Prostate gland (tissue), 2 donors: ENCODE measurements at regions not wholly inside any gene's neighbourhood (a gene's known extent, or its start where the extent isn't known, plus 50 kb on each side); places are given as distances from the start of the nearest gene placed in this dataset.

Experiments used
- DNase-seq: peaks from one replicate; pipeline ENCODE4 v3.0.0-alpha.2; 2019; ENCODE audit warnings: low spot score
- H3K27ac ChIP-seq, 2 donors: fragments of 200-600 bp; sonication (generic); 2 replicates each; pipeline ENCODE4 v1.5.1; 2017 to 2019
- H3K27me3 ChIP-seq: fragments of 200-600 bp; sonication (generic); replicated peaks from 2 replicates; pipeline ENCODE4 v1.5.1; 2019; ENCODE audit not compliant: insufficient read depth
- H3K36me3 ChIP-seq, 2 donors: fragments of 200-600 bp; sonication (generic); 1 replicate in 1 of 2; 2 replicates in 1 of 2; pipeline versions ENCODE4 v1.5.1 to v1.8.1; 2017 to 2019
- H3K4me1 ChIP-seq: fragments of 200-600 bp; sonication (generic); replicated peaks from 2 replicates; pipeline ENCODE4 v1.5.1; 2019
- H3K4me3 ChIP-seq, 2 donors: fragments of 200-600 bp; sonication (generic); 2 replicates each; pipeline ENCODE4 v1.5.1; 2017 to 2019
- H3K9me3 ChIP-seq: fragments of 200-600 bp; sonication (generic); 2 replicates; pipeline ENCODE4 v1.5.1; 2017
- POLR2A ChIP-seq: fragments of 450-650 bp; IDR thresholded peaks from one replicate; pipeline ENCODE4 v1.6.1; 2016; ENCODE audit warnings: antibody characterized with exemption, mild to moderate bottlenecking
- POLR2AphosphoS5 ChIP-seq: sonication (generic); formaldehyde crosslinking; IDR thresholded peaks from one replicate; pipeline ENCODE4 v1.6.1; 2017; ENCODE audit warnings: antibody characterized with exemption
- WGBS: methylation state at CpG from one replicate; pipeline ENCODE4 v1.1.5; 2018; 5-methylcytosine and 5-hydroxymethylcytosine counted together
- intact Hi-C: fragments of 100-400 bp; cut with DNase I; formaldehyde crosslinking; loops from one replicate; pipeline ENCODE4 v1.14.2; 2022
- TF ChIP-seq, protein P1 (sequence below), 4 experiments: fragments of 200-600 bp in 2 of 4; fragments of 450-650 bp in 2 of 4; sonication (generic) in 2 of 4; IDR thresholded peaks; 1 replicate in 3 of 4; 2 replicates in 1 of 4; pipeline ENCODE4 v1.5.1; 2016 to 2019; ENCODE audit warnings: antibody characterized with exemption in 4 of 4, mild to moderate bottlenecking in 2 of 4, moderate library complexity in 2 of 4

DNA sequence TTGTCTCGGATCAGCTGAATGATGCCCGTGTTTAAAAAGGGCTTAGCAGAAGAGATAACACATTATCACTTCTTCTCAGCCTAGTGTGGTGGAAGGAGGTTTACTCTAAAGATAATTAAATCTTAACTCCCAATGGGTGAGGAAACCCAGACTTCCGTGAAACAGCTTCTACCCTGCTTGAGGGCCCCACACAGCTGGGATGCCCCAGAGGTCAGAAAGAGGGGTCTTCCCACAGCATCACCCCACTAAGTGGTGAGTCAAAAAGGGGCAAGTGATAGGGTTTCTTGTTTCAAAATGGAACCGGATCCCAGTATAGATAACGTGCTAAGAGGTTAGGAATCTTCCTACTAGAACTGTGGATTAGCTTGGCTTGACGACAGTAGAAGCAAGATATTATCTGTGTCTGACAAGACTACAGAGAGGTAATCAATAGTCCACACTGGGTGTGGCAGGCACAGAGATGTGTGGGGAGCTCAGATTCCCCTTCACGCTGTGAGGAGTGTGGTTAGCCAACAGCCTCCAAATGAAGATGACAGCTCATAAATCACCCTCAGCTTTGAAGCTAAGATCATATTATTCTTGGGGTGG, 129.6 kb upstream of the COPS8 start:
- Histone ChIP-seq H3K4me1 (no peaks in the 10 kb centered on the region), H3K27me3 (no peaks in the 10 kb centered on the region), H3K36me3 (no peaks in the 10 kb centered on the region), H3K9me3 (no peaks in the 10 kb centered on the region), H3K27ac (no peak overlapping the region), H3K4me3 (no peak overlapping the region)
- intact Hi-C loops, result no loop called here
- TF ChIP-seq POLR2A (no peak), POLR2AphosphoS5 (no peak)
- TF ChIP-seq, protein P1, sequence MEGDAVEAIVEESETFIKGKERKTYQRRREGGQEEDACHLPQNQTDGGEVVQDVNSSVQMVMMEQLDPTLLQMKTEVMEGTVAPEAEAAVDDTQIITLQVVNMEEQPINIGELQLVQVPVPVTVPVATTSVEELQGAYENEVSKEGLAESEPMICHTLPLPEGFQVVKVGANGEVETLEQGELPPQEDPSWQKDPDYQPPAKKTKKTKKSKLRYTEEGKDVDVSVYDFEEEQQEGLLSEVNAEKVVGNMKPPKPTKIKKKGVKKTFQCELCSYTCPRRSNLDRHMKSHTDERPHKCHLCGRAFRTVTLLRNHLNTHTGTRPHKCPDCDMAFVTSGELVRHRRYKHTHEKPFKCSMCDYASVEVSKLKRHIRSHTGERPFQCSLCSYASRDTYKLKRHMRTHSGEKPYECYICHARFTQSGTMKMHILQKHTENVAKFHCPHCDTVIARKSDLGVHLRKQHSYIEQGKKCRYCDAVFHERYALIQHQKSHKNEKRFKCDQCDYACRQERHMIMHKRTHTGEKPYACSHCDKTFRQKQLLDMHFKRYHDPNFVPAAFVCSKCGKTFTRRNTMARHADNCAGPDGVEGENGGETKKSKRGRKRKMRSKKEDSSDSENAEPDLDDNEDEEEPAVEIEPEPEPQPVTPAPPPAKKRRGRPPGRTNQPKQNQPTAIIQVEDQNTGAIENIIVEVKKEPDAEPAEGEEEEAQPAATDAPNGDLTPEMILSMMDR (IDR thresholded peaks at IDR 0.05), result no peak
- 61% methylated on average over 7 of the region's 7 CpGs for WGBS
- no peak for DNase-seq

DNA sequence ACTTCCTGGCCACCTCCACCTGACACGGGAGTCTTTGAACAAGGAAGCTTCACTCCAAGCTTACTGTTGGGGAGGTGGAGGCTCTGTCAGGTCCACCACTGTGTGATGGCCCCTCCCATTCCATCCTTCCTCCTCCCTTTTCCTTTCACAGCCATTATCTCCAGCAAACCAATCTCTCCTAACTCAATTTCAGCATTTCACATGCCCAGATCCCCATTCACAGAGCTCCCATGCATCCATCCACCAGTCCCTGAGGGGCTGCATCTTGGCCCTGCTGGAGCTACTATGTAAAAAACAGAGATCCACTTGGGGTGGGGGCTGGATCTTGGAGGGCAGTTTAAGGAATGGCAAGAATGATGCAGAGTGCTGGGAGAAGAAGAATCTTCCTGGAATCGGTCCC, 129.0 kb upstream of the COPS8 start:
- 69% methylated on average over 2 of the region's 2 CpGs for WGBS
- Histone ChIP-seq H3K27ac (no peak overlapping the region), H3K36me3 (no peaks in the 10 kb centered on the region), H3K27me3 (no peaks in the 10 kb centered on the region), H3K9me3 (no peaks in the 10 kb centered on the region), H3K4me1 (no peaks in the 10 kb centered on the region), H3K4me3 (no peak overlapping the region)
- TF ChIP-seq POLR2AphosphoS5 (no peak), POLR2A (no peak)
- TF ChIP-seq, protein P1 (IDR thresholded peaks at IDR 0.05), result no peak
- DNase-seq, result no peak
- intact Hi-C loops, result no loop called here

- H3K27me3 ChIP-seq, result no peaks in the 10 kb centered on the region
- intact Hi-C loops, result no loop called here
- H3K36me3 ChIP-seq, result no peaks in the 10 kb centered on the region
- no peaks in the 10 kb centered on the region for H3K9me3 ChIP-seq
- H3K4me3 ChIP-seq, result no peak overlapping the region
- DNase-seq, result no peak
- WGBS, result 97% methylated on average over 5 of the region's 5 CpGs
- no peaks in the 10 kb centered on the region for H3K4me1 ChIP-seq
- TF ChIP-seq POLR2AphosphoS5 (no peak), POLR2A (no peak)
- TF ChIP-seq, protein P1 (IDR thresholded peaks at IDR 0.05), result no peak
- H3K27ac ChIP-seq, result no peak overlapping the region
Measured at GRCh38 chr2:236959036-236959435, 126.7 kb upstream of the COPS8 start.

- no peak for DNase-seq
- Histone ChIP-seq H3K27ac (no peak overlapping the region), H3K4me1 (no peaks in the 10 kb centered on the region), H3K27me3 (no peaks in the 10 kb centered on the region), H3K4me3 (no peak overlapping the region), H3K9me3 (no peaks in the 10 kb centered on the region), H3K36me3 (no peaks in the 10 kb centered on the region)
- TF ChIP-seq POLR2AphosphoS5 (no peak), POLR2A (no peak)
- TF ChIP-seq, protein P1 (IDR thresholded peaks at IDR 0.05), result no peak
- 93% methylated on average over 9 of the region's 9 CpGs for WGBS
- intact Hi-C loops, result no loop called here
Measured at GRCh38 chr2:236959876-236960275, 125.8 kb upstream of the COPS8 start.

DNA sequence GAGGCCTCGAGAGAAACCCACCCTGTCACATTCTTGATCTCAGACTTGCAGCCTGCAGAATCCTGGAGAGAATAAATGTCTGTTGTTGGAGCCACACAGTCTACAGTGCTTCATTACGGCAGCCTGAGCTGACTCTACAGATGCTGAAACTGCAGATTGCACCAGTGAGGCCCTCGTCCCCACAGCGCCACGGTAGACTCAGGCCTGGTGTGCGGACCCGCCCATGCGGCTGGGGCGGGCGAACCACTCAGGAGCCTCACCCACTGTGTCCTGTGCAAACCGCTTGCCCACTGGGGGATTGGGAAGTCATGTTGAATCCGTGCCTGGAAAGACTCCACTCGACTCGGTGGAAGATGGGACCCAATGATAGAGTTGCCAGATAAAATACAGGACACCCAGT, 125.2 kb upstream of the COPS8 start:
- no peaks in the 10 kb centered on the region for H3K9me3 ChIP-seq
- H3K4me3 ChIP-seq, result no peak overlapping the region
- no peaks in the 10 kb centered on the region for H3K4me1 ChIP-seq
- DNase-seq, result no peak
- WGBS, result 96% methylated on average over 14 of the region's 14 CpGs
- TF ChIP-seq POLR2A, result no peak
- TF ChIP-seq POLR2AphosphoS5, result no peak
- TF ChIP-seq, protein P1 (IDR thresholded peaks at IDR 0.05), result no peak
- intact Hi-C loops, result no loop called here
- no peaks in the 10 kb centered on the region for H3K27me3 ChIP-seq
- no peak overlapping the region for H3K27ac ChIP-seq
- H3K36me3 ChIP-seq, result no peaks in the 10 kb centered on the region
